A549 (cell line): ENCODE measurements at regions not wholly inside any gene's neighbourhood (a gene's known extent, or its start where the extent isn't known, plus 50 kb on each side); places are given as distances from the start of the nearest gene placed in this dataset.

Experiments
- CHD2 ChIP-seq: fragments of 150-350 bp; IDR thresholded peaks from 2 replicates; pipeline ENCODE4 v1.6.1; 2014; ENCODE audit warnings: low read length; ENCODE audit not compliant: partially characterized antibody
- SMC3 ChIP-seq: fragments of >200 bp; sonication (Bioruptor Twin); formaldehyde crosslinking; IDR thresholded peaks from 3 replicates; pipeline ENCODE4 v1.6.1; 2018; ENCODE audit warnings: inconsistent platforms
- SREBF2 ChIP-seq: fragments of 450-650 bp; IDR thresholded peaks from 2 replicates; pipeline ENCODE4 v1.6.1; 2014; ENCODE audit warnings: mild to moderate bottlenecking, moderate library complexity

DNA sequence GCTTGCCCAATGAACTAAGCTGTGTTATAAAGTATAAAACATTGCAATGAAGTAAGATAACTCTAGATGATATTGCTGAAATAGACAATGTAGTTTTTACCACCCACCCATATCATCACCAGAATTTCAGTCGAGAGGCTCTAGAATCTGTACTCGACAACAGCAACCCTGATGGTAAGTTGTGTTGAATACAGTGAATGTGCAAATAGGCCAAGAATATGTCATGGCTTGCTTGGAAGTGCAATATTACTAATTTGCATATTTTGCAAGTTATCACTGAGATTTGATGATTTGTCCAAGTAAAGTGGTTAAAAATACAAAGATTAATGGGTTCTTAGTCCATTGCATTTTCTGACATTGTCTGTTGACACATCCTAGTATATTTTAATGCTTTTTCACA lies 90.6 kb upstream of the TUSC7 start:
- TF ChIP-seq CHD2 (no peak), SMC3 (no peak), SREBF2 (no peak)
